GM19351 (cell line): ENCODE measurements at regions not wholly inside any gene's neighbourhood (a gene's known extent, or its start where the extent isn't known, plus 50 kb on each side); places are given as distances from the start of the nearest gene placed in this dataset.

Experiments
- ATAC-seq: cut with Tn5 transposase; IDR thresholded peaks from one replicate; pipeline ENCODE4 v1.9.1; 2021; ENCODE audit warnings: mild to moderate bottlenecking, moderate library complexity; ENCODE audit not compliant: unreplicated experiment

DNA sequence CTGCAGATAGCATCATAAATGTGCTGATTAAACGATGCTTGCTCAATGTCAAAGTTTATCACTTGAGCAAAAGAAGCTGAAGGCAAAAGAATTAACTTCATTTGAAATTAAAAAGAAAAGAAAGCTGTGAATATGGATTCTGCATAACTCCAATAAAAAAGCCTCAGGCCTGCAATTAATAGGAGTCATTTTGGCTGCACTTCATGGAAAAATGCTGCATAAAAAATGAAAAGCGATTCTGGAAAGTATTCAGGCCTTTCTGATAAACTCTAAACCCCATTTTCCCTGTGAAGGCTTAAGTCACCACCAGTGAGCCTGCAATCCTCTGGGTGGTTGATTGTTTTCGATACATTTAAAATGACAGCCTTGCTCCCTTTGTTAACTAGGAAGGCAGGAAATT is 1793.4 kb downstream of the SUCLG1 start:
- ATAC-seq, result no peak

DNA sequence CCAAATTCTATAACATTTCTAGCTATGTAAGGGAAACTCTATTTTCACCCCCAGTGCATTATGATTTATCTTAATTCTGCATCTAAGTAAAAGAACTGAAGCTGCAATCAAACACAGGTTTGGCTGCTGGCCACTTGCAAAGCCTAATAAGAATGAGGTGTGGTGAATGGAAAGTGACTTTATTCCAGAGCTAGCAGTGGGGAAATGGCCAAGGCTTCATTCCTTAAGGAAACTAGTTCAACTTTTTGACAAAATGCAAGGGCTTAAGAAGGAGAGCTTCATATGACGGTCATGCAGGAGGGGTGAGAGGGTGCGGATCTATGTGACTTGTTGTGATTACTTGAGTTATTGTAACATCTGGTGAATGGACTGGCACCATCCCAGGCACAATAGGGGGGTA is 1802.0 kb downstream of the SUCLG1 start:
- no peak for ATAC-seq

DNA sequence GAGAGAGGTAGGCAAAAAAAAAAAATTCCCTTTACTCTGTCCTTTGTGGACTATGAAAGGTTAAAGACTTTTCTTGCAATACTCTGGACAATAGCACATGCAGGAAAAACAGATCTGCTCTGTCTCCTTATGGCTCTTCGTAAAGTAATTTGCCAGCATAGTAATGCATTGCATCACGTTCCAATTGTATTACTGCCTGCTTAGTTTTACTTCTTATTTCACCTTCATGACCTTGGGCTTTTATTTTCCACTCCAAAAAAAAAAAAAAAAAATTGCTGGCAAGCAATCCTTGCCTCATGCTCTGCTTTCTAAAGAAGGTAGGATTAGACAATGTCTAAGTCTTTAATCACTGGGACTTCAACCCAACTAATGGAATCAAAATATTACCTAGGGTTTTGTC is 1802.7 kb downstream of the SUCLG1 start:
- no peak for ATAC-seq

DNA sequence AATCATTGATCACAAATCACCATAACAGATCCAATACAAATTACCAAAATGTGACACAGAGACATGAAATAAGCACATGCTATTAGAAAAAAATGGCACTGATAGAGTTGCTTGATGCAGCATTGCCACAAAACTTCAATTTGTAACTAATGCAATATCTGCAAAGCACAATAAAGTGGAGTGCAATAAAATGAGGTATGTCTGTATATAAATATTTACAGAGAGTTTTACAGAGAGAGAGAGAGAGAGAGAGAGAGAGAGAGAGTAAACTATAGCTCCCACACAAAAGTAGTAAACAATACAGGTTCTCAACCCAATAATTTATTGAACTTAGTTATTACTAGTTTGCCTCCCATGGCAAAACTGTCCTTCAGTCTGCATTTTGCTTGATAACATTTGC is 1807.0 kb downstream of the SUCLG1 start:
- ATAC-seq, result no peak

DNA sequence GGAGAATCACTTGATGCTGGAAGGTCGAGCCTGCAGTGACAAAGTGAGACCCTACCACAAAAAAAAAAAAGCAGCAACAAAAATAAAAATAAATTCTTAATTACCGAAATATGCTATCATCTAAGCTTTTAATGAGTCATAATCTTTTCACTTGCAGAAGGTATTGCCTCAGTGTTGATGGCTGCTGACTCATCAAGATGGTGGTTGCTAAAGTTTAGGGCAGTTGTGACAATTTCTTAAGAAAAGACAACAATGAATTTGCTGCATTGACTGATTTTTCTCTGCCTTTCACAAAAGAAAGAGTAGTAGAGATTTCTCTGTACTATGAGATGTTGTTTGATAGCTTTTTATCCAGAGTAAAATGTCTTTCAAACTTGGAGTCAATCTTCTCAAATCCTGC is 1809.0 kb downstream of the SUCLG1 start:
- no peak for ATAC-seq

DNA sequence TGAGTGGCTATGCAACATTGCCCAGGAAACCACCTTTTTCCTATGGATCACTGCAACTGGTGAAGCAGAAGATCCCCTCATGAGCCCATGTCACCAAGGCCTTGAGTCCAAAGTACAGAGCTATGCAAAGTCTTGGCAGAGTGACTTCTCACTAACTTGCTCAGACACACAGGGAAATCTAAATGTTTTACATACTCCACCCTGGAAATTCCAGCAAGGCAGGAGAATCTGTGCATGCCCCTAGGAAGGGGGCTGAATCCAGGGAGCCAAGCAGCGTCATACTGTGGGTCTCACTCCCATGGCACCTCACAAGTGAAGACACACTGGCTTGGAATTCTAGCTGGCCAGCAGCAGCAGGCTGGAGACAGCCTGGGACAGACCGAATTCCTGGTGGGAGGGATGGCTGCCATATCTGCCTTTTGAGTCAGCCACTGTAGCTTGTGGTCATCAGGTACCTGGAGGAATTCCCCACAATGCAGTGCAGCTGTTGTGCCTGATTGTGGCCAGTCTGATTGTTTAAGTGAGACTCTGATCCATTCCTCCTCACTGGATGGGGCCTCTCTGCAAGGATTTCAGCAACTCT is 1817.4 kb downstream of the SUCLG1 start:
- ATAC-seq, result no peak

DNA sequence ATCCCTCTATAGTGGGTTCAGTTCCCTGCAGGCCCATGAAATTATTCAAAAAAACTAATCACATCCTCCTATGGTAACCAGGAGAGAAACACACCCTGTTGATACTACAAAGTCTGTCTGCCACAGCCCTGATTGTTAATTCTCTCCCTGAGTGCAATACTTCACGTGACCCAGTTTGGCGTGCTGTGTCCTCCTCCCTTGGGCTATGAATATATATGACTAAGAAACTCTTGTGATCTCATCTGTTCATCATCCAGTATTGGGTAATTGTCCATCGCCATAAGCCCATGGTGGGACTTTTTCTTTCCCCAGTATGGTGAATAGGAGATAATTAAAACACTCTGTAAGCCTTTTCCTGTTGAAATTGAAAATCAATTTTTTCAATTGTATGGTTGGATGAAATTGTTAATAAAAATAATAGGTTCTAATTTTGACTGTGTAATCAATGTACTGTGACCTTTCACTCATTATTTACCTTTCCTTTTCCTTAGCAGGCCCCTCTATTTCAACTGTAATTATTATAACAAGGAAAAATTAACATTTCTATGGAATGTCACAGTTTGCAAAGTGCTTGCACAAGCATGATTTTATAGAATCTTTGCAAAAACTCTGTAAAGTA is 1822.6 kb downstream of the SUCLG1 start:
- no peak for ATAC-seq

DNA sequence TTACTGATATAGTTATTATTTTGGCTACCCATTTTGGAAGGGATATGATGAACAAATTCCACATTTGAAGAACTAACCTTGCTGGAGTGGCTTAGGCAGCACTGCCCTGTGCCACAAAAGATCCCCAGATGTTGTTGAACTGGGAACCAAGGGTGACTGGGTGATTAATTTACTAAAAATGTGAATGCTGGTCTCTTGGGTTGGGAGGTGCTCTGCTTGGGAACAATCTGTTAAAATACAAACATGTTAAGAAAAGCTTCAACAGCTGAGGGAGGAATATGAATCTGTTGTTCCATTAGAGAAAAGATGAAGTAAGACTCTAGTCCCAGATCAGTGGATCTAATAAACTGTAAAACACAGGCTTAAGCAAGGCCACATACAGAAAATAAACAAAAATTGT is 1860.1 kb downstream of the SUCLG1 start:
- no peak for ATAC-seq

DNA sequence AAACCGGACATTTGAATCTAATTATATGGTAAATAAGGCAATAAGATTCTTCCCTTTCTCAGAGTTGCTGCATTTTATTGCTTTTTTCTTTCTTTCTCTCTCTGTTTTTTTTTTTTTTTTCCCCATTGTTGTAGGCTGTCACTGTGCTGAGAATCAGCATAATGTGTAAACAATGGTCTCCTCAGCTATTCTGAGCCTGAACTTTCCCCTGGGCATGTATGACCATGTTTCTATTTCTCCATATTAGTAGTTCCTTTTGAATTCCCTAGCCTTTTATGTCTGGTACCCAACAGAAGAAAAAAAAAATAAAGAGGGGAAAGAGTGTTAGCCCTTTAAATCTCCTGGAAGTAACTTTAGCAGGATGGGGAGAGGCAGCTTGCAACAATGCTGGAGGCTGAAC is 1862.5 kb downstream of the SUCLG1 start:
- ATAC-seq, result no peak

DNA sequence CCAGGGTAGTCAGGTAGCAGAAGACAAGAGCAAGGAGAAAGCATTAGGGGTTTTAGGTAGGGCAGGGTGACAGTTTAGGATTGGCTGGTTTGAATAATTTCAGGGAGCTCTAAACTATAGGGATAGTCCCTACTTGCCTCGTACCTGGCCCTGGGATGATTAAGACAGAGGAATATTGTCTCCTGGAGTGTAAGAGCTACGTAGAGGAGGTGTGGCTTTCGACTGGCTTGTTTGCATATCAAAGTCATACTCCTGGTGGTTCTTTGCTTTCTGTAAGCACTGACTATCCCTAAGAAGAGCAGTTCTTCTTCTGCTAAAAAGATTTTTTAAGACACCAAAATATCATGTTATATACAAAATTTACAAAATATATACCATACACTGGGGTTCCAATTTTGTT is 1867.4 kb downstream of the SUCLG1 start:
- ATAC-seq, result no peak

DNA sequence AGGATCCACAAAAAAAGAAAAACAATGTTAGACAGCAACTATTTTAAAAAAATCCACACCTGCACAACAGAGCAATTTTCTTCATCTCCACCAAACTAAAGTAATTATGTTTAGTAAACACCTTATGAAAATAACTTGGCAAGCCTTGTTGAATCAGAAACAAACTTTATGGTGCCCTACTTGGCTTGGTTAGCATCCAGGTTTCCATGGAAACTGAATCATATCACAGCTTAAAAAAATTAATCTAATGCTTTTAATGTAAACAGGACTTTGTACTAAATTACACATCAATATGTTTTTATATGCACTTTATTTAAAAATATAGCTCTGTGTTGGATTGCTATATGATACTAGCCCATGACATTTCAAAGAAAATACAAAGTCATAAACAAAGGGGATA is 1882.4 kb downstream of the SUCLG1 start:
- ATAC-seq, result no peak

DNA sequence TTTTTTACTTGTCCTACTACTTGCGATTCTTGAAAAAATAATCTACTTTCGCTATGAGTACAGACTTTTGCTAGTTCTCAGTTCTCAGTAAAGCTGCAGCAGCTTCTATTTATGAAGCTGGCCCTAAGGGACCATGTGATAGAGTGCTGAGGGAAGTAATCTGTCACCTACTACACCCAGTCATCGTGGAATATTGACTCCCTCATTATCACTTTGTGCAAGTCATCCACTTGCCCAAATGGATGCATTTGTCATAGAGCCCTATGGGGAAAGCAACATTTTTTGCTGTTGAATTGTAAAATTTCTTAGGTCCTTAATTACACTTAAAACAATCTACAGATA is 1919.8 kb downstream of the SUCLG1 start:
- no peak for ATAC-seq

DNA sequence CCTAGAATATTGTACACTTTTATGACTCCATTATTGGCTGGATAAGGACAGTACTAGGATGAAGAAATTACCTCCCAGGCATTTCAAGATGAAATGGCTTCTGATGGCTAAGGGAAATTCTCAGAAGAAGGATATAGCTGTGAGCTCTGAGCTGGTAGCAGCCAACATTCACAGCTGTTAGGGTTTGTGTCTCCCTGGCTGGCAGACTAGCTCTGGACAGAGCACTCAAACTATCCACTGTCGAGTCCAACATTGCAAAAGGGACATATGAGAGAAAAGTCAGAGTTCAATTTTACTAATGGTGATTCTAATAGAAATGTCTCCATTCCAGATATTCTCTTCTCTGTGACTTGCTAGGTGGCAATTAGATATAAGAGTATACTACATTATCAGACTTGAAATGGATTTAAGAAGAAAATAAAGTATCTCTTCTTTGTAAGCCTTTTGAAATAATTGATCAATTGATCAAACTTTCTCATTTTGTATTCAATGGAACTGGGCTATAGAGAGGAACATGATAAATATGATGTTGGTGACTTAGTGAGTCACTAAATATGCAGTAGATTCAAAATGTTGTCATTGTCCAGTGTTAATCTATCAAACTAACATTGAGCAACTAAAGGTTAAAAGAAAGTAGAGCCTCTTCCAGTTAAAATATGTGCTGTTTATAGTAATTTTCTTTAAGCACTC is 1920.3 kb downstream of the SUCLG1 start:
- ATAC-seq, result no peak

DNA sequence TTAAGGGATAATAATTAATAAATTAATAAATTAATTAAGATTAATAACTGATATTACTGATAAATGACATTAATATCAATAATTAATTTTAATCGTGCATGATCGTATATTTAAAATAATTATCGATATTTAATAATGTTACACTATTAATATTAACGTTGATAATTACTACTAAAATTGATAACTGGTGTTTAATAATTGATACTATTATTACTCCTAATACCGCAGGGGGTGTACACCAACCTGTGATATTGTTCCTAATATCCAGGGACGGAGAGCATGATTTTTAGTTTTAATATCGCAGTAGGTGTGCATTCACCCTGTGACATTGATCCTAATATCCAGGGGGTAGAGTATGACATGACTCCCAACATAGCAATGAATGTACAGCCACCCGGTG is 1930.8 kb downstream of the SUCLG1 start:
- no peak for ATAC-seq

DNA sequence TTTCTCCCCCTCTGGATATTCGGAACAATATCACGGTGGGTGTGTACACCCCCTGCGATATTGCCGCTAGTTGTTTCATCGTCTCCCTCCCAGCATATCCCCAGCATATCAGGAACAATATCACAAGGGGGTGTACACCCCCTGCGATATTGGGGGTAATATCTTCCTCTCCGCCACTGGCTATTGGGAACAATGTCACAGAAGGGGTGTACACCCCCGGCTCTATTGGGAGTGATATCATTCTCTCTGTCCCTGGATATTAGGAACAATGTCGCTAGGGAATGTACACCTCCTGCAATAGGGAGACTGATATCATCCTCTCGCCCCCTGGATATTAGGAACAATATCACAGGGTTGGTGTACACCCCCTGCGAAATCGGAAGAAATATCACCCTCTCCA is 1932.0 kb downstream of the SUCLG1 start:
- no peak for ATAC-seq

DNA sequence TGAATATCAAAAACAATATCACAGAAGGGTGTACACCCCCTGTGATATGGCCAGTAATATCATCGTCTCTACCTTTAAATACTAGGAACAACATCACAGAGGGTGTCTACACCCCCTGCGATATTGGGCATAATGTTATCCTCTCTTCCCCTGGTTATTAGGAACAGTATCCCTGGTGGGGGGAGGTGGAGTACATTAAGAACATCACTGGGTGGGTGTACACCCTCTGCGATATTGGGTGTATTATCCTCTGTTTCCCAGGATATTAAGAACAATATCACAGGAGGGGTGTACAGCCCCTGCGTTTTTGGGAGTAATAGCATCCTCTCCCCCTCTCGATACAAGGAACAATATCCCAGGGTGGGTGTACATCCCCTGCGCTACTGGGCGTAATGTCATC is 1932.8 kb downstream of the SUCLG1 start:
- ATAC-seq, result no peak

DNA sequence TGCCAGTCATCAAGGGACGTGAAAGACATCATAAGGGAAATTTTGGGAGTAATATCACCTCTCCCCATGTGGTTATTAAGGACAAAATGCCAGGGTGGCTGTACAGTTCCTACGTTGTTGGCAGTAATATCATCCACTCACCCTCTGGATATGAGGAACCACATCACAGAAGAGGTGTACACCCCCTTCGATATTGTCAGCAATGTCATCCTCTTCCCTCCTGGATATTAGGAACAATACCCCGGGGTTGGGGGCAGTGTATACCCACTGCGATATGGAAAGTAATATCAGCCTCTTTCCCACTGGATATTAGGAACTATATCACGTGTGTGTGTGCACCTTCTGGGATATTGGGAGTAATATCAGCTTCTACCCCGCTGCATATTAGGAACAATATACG is 1933.3 kb downstream of the SUCLG1 start:
- ATAC-seq, result no peak

DNA sequence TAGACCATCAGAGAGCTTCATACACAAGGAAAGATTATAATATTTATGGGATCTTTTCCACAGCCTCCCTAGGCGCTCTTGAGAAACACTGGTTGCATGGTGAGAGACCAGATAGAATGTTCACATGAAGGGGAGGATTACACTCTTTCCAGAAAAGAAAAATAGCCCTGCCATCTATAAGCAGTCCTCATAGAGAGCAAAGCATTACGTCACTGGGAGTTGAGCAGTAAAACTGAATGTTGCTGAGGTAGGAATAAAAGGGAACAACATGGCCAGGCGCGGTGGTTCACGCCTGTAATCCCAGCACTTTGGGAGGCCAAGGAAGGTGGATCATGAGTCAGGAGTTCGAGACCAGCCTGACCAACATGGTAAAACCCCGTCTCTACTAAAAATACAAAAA is 1934.3 kb downstream of the SUCLG1 start:
- no peak for ATAC-seq

DNA sequence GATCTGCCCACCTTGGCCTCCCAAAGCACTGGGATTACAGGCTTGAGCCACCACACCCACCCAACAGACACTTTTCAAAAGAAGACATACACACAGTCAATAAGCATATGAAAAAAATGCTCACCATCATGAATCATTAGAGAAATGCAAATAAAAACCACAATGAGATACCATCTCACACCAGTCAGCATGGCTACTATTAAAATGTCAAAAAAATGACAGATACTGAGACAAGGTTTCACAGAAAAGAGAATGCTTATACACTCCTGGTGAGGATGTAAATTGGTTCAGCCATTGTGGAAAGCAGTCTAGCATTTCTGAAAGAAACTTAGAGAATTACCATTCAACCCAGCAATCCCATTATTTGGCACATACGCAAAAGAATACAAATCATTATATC is 1947.2 kb downstream of the SUCLG1 start:
- ATAC-seq, result no peak

DNA sequence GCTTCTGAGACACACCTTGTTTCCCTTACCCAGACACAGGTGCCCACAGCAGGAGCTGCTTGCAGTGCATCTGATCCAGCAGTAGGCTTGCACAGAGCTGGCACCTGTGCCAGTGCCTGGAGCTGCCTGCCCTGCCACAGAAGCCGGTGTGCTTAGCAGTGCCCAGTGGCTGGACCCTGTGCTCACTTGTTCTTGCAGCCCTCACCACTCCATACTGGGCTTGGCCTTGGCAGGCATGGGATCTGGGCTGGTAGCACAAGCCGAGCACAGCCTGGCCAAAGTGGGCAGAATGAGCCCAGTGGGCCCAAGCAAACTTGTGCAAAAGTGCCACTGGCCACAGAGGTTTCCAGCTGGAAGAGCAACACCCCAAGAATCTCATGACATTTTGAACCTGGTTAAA is 1950.4 kb downstream of the SUCLG1 start:
- no peak for ATAC-seq

DNA sequence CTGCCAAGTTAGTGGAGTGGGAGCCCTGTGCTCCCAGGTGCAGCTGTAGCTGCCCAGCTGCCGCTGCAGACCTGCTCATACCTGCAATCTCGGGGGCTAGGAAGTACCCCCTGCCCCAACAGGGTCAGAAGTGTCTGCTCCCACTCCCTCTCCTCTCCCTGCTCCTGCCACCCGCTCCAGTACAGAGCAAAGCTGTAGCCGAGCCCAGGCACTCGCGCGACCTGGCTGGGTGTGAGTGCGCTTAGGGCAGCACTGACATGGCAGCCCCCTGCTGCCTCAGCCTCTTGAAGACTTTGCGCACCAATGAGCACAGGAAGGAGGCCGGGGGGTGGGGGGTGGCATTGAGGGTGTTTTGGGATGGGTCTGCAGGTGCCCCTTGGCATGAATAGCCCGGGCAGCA is 1951.4 kb downstream of the SUCLG1 start:
- no peak for ATAC-seq

DNA sequence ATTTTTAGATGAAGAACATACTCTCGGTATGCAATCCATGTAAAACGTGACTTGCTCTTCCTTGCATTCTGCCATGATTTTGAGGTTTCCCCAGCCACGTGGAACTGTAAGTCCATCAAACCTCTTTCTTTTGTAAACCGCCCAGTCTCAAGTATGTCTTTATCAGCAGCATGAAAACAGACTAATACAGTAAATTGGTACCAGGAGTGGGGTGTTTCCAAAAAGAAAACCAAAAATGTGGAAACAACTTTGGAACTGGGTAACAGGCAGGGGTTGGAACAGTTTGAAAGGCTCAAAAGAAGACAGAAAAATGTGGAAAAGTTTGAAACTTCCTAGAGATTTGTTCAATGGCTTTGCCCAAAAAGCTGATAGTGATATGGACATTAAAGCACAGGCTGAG is 1957.9 kb downstream of the SUCLG1 start:
- ATAC-seq, result no peak
